Loucy (cell line): ENCODE measurements at regions not wholly inside any gene's neighbourhood (a gene's known extent, or its start where the extent isn't known, plus 50 kb on each side); places are given as distances from the start of the nearest gene placed in this dataset.

Experiments used
- H2AFZ ChIP-seq: fragments of 200-600 bp; sonication (generic); 2 replicates; pipeline ENCODE4 v1.6.0; 2016; ENCODE audit warnings: antibody characterized with exemption, mild to moderate bottlenecking, low read length, moderate library complexity
- H3F3A ChIP-seq: fragments of 200-600 bp; 2 replicates; pipeline ENCODE4 v1.6.0; 2016; ENCODE audit warnings: antibody characterized with exemption, low read depth, mild to moderate bottlenecking
- H3K27me3 ChIP-seq: fragments of 200-600 bp; sonication (generic); 2 replicates; pipeline ENCODE4 v1.6.1; 2014; ENCODE audit warnings: low read length, mild to moderate bottlenecking; ENCODE audit not compliant: insufficient read depth, poor library complexity, severe bottlenecking
- H3K36me3 ChIP-seq: fragments of 200-600 bp; sonication (generic); 2 replicates; pipeline ENCODE4 v1.6.1; 2016; ENCODE audit warnings: low read length; ENCODE audit not compliant: insufficient read depth
- H3K4me1 ChIP-seq: fragments of 200-600 bp; sonication (generic); 2 replicates; pipeline ENCODE4 v1.5.1; 2014; ENCODE audit warnings: low read length, mild to moderate bottlenecking; ENCODE audit not compliant: insufficient read depth, poor library complexity, severe bottlenecking
- H3K4me2 ChIP-seq: fragments of 200-600 bp; sonication (generic); 2 replicates; pipeline ENCODE4 v1.6.0; 2014; ENCODE audit warnings: antibody characterized with exemption, low read length, low read depth, mild to moderate bottlenecking; ENCODE audit not compliant: poor library complexity, severe bottlenecking
- H3K4me3 ChIP-seq: fragments of 200-600 bp; sonication (generic); 2 replicates; pipeline ENCODE4 v1.5.1; 2014; ENCODE audit warnings: low read length, mild to moderate bottlenecking, mixed read lengths; ENCODE audit not compliant: poor library complexity, severe bottlenecking
- H3K79me2 ChIP-seq: fragments of 200-600 bp; sonication (generic); 2 replicates; pipeline ENCODE4 v1.6.1; 2014; ENCODE audit warnings: low read length; ENCODE audit not compliant: insufficient read depth
- H3K9ac ChIP-seq: fragments of 200-600 bp; sonication (generic); 2 replicates; pipeline ENCODE4 v1.6.0; 2014; ENCODE audit warnings: mild to moderate bottlenecking, low read depth, low read length, moderate library complexity; ENCODE audit not compliant: poor library complexity, severe bottlenecking
- H3K9me2 ChIP-seq: fragments of 200-600 bp; sonication (generic); replicated peaks from 2 replicates; pipeline ENCODE4 v1.6.1; 2016; ENCODE audit warnings: low read depth, low read length, mixed read lengths
- H3K9me3 ChIP-seq: fragments of 200-600 bp; sonication (generic); 2 replicates; pipeline ENCODE4 v1.6.1; 2014; ENCODE audit warnings: mild to moderate bottlenecking, antibody characterized with exemption, low read length, low read depth; ENCODE audit not compliant: insufficient read depth
- H4K20me1 ChIP-seq: fragments of 200-600 bp; sonication (generic); 2 replicates; pipeline ENCODE4 v1.6.0; 2014; ENCODE audit warnings: antibody characterized with exemption, low read length, mild to moderate bottlenecking; ENCODE audit not compliant: insufficient read depth, poor library complexity, severe bottlenecking
- EZH2phosphoT487 ChIP-seq: fragments of 200-600 bp; IDR thresholded peaks from 2 replicates; pipeline ENCODE4 v1.6.1; 2018; ENCODE audit warnings: antibody characterized with exemption, mild to moderate bottlenecking, moderate library complexity, borderline replicate concordance
- TF ChIP-seq, protein P1 (sequence below): fragments of 200-600 bp; sonication (generic); conservative IDR thresholded peaks from 2 replicates; pipeline ENCODE4 v1.5.1; 2014; ENCODE audit warnings: mild to moderate bottlenecking, antibody characterized with exemption, low read length

DNA sequence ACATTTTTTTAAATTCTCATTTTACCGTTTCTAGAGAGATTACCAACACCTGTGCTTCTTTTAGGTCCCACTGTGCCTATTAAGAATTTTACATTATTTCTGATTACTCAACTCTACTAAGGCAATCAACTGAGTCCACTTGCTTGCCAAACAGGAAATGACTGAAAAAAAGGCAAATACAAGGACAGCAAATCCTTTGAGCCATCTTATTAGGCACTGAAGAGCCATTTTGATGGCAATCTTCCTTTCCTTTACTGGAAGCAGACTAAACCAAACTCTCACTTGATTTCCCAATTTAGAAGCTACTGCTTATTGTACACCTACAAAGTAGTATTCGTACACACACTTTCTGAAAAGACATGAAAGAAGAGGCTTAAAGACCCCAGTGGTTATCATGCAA lies 121.4 kb upstream of the COL3A1 start:
- no peaks in the 10 kb centered on the region for H4K20me1 ChIP-seq
- no peak overlapping the region for H3K4me2 ChIP-seq
- no peaks in the 10 kb centered on the region for H3K4me1 ChIP-seq
- H3K79me2 ChIP-seq = no peaks in the 10 kb centered on the region
- no peaks in the 10 kb centered on the region for H3K27me3 ChIP-seq
- H3K9me3 ChIP-seq = no peaks in the 10 kb centered on the region
- H3K4me3 ChIP-seq = no peak overlapping the region
- no peak overlapping the region for H2AFZ ChIP-seq
- no peaks in the 10 kb centered on the region for H3K36me3 ChIP-seq
- H3K9ac ChIP-seq = no peak overlapping the region
- TF ChIP-seq, protein P1, sequence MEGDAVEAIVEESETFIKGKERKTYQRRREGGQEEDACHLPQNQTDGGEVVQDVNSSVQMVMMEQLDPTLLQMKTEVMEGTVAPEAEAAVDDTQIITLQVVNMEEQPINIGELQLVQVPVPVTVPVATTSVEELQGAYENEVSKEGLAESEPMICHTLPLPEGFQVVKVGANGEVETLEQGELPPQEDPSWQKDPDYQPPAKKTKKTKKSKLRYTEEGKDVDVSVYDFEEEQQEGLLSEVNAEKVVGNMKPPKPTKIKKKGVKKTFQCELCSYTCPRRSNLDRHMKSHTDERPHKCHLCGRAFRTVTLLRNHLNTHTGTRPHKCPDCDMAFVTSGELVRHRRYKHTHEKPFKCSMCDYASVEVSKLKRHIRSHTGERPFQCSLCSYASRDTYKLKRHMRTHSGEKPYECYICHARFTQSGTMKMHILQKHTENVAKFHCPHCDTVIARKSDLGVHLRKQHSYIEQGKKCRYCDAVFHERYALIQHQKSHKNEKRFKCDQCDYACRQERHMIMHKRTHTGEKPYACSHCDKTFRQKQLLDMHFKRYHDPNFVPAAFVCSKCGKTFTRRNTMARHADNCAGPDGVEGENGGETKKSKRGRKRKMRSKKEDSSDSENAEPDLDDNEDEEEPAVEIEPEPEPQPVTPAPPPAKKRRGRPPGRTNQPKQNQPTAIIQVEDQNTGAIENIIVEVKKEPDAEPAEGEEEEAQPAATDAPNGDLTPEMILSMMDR = no peak
- TF ChIP-seq EZH2phosphoT487 = no peak
- H3K9me2 ChIP-seq = no peaks in the 10 kb centered on the region
- no peaks in the 10 kb centered on the region for H3F3A ChIP-seq

DNA sequence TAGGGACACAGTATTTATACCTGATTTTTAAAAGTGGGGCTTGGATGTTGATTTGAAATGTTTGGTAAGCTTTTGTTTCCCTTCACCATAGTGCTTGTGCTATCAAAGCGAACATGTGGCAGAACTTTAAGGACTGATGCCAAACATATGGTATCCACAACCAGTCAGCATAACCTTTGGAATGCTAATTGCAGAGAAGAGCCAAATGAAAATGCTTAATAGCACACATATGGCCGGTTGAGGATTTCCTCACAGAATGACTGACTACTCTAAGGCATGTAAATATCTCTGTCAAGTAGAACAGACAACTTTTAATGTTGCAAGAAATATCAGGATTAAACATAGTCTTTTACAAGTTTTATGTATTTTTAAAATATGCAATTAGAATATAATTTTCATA lies 120.9 kb upstream of the COL3A1 start:
- Histone ChIP-seq H3K9ac (no peak overlapping the region), H3K9me2 (no peaks in the 10 kb centered on the region), H3K9me3 (no peaks in the 10 kb centered on the region), H3K36me3 (no peaks in the 10 kb centered on the region), H2AFZ (no peak overlapping the region), H3K4me1 (no peaks in the 10 kb centered on the region), H3K4me3 (no peak overlapping the region), H3K27me3 (no peaks in the 10 kb centered on the region), H3F3A (no peaks in the 10 kb centered on the region), H3K79me2 (no peaks in the 10 kb centered on the region), H3K4me2 (no peak overlapping the region), H4K20me1 (no peaks in the 10 kb centered on the region)
- TF ChIP-seq EZH2phosphoT487 = no peak
- TF ChIP-seq, protein P1 = no peak

DNA sequence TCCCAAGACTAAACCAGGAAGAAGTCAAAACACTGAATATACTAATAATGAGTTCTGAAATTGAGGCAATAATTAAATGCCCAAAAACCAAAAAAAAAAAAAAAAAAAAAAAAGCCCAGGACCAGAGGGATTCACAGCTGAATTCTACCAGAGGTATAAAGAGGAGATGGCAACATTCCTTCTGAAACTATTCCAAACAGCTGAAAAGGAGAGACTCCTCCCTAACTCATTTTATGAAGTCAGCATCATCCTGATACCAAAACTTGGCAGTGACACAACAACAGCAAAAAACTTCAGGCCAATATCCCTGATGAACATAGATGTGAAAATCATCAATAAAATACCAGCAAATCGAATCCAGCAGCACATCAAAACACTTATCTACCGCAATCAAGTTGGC lies 108.5 kb upstream of the COL3A1 start:
- Histone ChIP-seq H3K36me3 (no peaks in the 10 kb centered on the region), H3F3A (no peaks in the 10 kb centered on the region), H4K20me1 (no peaks in the 10 kb centered on the region), H2AFZ (no peak overlapping the region), H3K4me3 (no peak overlapping the region), H3K4me2 (no peak overlapping the region), H3K79me2 (no peaks in the 10 kb centered on the region), H3K9me3 (peaks cover 8% of the 10 kb centered on the region; the same call in 1 of the 2 replicates), H3K4me1 (no peaks in the 10 kb centered on the region), H3K9me2 (no peaks in the 10 kb centered on the region), H3K27me3 (no peaks in the 10 kb centered on the region), H3K9ac (no peak overlapping the region)
- TF ChIP-seq, protein P1 = no peak
- TF ChIP-seq EZH2phosphoT487 = no peak
